HG03108 (cell line): ENCODE measurements at regions not wholly inside any gene's neighbourhood (a gene's known extent, or its start where the extent isn't known, plus 50 kb on each side); places are given as distances from the start of the nearest gene placed in this dataset.

Source experiments
- ATAC-seq: cut with Tn5 transposase; IDR thresholded peaks from one replicate; pipeline ENCODE4 v1.9.1; 2021; ENCODE audit warnings: moderate library complexity; ENCODE audit not compliant: unreplicated experiment

DNA sequence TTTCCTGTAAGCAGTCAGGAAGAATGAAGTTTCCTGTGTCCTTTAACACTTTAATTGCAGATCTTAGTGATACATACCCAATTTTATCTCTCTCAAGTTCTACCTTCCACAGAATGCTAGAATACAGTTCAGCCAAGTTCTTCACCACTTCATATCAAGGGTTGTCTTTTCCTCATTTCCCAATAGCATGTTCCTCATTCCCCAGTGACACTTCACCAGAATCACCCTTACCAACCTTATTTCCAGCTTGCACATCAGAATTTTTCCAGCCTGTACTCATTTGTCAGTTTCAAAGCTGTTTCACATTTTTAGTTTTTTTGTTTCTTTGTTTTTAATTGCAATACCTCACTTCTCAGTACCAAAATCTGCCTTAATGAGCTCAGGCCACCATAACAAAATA lies 126.1 kb downstream of the ESM1 start:
- no peak for ATAC-seq

DNA sequence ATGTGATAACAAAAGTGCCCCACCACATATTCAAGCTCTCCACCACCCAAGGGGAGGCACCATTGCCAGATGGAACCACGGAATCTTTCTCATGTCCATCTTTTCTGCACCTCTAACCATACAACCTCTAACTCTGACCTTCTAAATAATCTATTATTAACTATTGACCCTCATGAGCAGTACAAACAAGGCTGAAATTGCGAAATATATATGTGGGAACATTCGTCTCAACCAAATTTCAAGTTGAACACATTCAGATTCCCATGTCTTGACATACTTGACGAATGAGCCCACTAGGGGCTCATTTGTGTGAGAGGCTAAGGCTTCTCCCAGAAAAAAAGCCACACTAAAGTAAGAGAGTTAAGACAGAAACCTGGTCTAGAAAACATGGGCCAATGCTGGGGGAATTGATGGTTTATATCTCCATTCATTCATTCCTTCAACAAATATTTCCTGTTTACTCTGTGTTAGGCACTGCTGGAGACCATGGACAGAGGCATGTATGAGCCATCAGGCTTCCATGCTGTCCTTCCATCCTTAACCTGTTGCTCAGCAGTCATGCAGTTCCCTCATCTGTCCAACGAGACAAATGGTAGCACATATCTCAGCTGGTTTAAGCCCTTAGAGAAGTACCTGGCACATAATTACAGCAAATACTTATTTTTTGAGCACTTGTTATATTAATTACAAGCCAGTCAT lies 130.4 kb downstream of the ESM1 start:
- no peak for ATAC-seq

DNA sequence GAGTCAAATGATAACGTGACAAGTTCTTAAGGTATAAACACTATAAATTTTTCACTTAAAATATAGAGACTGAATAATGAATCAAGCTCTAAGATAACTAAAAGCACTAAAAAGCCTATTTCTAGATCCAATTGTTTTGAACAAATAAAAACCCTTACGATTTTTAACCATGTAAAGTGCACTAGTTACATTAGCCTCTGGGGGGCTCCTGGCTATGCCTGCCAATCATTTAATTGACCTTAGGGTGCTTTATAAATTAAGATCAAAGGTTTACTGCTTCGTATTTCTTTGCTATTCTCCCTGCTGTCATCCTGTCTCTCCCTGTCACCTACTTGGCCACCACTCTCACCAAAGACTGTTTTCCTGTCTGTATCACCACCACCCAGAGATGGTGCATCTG lies 133.4 kb downstream of the ESM1 start:
- no peak for ATAC-seq

DNA sequence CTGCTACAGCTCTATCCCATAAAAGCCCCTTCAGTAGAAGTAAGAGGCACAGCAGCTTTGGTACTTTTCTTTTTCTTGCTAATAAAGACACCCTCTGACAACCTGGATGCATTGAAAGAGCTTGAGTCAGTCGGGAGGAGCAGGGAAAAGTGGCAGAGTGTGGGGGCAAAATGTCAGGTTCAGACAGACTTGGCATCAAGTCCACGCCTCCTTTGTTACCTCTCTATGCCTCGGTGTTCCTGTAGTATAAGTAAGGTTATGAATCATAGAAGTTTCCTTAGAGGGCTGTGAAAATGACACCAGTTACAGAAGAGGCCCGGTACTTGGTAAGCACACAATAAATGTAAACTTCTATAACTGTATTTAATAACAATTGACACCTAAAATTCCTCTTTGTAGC lies 133.9 kb downstream of the ESM1 start:
- no peak for ATAC-seq

DNA sequence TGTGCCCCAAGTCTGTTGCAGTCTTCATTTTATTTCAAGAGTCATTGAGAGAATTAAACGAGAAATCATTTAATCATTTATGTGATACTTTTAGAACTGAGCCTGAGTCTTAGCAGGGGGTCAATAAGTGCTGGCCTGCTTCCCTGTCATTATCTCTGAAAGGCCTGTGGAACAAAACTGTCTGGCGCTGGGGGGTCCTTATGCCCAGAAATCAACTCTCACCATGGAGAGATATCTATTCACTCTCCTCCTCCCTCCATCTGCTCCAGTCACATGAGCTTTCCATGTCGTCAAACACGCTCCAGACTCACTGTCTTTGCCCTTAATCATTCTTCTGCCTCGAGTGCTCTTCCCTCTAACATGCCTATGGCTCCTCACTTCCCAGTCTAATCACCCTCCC lies 136.8 kb downstream of the ESM1 start:
- ATAC-seq: no peak

DNA sequence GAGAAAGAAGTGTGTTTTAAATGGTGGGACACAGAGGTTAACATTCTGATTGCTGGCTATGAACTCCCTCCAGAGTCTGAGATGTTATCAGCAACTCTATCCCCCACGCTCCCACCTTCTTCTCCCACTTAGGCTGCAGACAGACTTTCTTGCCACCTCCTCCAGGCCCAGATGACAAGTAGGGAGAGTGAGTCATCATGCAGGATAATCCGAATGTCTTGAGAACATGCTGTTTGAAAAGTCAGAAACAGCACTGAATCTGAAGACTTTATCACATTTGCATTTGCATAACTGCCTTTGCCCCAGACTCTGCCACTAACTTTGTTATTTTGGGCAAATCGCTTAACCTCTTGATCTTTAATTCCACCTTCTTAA lies 139.8 kb downstream of the ESM1 start:
- ATAC-seq: no peak

DNA sequence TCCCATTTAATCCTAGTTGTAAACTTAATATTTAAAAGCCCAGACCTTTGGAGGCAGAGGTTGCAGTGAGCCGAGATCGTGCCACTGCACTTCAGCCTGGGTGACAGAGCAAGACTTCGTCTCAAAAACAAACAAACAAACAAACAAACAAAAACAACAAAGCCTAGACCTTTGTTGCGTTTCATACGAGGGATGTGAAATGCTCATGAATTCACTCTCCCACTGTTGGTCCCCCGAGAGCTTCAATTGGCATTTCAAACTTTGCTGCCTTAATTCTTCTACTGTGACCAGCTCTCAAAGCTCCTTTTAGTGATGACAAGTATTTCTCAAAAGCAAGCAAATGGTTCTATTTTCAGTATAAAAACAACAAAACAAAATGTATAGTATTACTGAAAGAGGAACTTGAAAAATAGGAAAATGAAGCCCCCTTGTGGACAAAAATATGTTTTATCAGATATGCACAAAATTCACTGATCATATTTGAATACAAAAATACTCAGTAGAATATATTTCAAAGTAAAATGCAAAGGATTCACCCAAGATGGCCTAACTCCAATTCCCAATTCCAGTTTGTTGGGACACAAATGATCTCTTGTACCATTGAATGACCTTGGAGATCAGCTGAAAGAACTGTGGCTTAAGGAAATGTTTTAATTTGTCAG lies 140.4 kb downstream of the ESM1 start:
- no peak for ATAC-seq

DNA sequence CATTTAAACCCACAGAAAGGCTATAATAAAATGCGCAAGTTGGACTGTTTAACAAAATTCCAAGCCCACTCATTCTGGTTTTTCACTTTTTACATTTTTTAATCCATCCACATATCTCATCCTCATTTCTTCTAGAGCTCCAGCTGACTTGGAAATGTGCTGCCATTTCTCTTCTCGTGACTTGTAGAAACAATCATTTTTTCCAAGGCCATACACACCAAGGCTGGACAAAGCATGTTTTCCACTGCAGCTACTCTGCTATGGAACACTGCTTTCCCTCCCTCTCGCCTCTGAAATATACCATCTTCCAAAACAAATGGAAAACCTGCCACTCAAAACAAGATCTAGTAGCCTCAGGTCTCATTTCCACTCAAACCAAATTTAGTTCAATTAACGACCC lies 141.1 kb downstream of the ESM1 start:
- ATAC-seq: no peak

DNA sequence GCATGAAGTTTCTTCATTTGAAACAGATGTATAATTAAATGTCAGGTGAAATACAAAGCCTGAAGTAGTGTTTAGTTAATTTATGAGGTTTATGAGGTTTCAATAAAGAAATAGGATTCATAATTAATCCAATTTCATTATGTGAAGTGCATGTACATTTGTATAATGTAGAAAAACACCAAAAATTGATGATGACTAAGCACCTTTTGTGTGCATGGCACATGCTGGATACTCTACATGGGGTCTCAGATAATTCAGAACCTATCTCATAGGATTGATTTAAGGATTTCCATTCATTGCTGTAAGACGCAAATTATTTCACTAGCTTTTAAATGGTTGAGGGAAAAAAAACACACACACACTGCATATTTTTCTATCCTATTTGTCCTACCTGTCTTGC lies 143.9 kb downstream of the ESM1 start:
- ATAC-seq: no peak

DNA sequence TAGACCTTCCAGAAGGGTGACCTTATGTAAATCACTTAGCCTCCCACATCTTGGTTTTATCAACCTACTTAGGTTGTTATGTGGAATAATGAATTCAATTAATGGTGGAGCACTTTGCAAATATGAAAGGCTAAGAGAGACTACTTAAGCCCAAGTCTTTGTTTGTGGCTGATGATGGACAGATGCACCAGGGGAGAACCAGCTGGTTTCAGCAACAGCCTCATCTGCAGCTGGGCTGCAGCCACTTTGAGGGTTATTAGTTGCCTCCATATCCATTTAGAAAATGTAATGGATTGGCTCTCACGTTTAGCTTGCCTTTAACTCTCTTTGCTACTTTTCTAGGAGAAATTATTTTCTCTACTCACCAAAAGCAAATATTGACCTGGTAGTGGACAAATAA lies 146.6 kb downstream of the ESM1 start:
- no peak for ATAC-seq

DNA sequence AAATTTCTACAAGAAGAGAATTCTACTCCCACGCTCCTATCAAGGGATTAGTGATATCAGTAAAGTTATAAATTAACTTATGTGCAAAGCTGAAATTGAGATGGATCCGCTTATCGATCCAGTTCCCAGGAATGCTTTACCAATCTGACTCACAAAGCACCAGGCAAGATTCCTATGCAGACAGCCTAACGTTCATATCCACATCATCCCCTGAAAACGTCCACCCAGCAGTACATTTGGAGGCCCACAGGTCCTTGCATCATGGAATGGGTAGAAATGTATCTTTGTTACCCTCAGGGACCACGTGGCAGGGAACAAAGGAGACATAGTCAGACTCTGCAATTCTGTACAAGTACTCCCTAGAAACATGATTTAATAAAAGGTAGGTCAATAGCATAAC lies 147.4 kb downstream of the ESM1 start:
- ATAC-seq: no peak

DNA sequence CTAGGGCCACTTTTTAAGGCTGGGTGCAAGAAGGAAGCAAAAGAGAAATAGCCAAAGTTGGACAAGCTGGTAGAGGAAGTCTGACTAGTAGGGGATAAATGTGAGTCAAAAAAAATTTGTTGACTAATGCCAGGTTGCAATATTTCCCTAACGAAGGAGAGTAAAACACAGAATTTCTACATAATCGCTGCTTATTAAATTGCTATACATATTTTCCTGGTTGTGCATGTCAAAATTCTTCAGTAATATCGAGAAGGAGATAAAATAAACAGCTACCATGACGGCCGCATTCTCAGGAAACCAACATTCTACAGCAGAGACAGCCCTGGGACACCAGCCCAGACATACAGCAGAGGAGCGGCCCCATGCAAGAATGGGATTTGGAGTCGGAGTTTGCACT lies 148.3 kb downstream of the ESM1 start:
- ATAC-seq: no peak

DNA sequence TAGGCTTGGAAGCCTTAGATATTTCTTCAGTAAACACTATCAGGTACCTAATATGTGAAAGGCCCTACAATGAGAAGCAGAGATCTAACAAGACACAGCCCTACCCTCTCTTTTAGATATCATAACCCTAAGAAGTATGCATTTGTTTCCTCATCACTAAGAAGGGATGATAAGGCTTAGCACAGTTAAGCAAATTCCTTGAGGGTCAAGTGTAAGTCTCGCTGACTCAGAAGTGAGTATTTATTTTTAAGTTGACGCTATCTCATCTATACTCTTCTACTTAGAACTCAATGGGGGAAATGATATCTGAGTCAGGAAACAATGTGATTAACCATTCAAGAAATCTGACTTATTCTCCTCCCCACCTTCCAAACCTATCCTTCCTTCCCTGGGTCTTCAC lies 149.7 kb downstream of the ESM1 start:
- no peak for ATAC-seq

DNA sequence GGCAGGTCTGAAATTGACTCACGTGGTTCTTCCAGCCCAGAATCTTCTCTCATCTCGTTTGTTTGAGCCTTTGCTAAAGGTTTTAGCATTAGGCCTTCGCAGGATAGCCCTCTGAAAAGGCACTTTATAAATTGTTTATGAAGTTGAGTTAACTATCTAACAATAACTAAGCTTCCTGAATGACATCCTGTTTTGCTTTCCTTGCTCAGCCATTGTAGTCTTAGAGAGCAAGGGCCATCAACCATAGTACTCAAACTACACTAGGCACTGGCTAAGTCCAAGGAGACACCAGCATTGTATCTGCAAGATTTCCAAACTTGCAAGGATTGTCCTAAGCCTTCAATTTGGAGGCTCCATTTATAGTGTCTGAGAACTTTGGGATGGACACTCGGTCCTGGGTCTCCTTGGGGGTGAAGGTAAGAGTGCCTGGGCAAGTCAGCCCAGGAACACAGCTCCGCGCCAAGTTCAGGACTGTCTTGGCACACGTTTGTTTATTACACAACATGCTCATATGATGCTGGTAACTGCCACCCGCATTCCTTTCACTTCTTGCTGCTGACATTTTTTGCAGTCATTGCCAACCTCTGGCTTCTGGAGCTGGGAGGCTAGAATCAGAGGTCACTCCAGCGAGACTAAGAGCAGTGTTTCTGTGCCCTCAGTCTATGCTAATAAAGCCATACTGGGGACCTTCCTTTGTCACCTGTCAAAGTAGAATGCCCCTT lies 151.1 kb downstream of the ESM1 start:
- no peak for ATAC-seq

DNA sequence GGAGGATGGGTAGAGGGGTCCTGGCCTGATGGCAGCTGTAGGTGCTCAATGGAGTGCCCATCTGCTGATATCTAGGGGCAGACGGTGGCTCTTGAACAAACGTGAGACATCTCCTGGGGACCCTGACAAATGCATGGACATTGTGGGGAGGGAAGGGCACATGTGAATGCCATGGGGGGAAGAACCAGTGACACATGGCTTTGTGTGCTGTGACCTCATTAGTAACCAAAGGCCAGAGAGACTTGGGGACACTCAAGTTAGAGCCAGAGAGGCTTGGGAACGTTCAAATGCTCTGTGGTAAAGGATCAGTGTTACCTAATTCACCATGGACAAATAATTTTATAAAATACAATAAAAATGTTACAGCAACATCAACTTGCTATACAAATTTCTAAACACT lies 151.8 kb downstream of the ESM1 start:
- ATAC-seq: no peak

DNA sequence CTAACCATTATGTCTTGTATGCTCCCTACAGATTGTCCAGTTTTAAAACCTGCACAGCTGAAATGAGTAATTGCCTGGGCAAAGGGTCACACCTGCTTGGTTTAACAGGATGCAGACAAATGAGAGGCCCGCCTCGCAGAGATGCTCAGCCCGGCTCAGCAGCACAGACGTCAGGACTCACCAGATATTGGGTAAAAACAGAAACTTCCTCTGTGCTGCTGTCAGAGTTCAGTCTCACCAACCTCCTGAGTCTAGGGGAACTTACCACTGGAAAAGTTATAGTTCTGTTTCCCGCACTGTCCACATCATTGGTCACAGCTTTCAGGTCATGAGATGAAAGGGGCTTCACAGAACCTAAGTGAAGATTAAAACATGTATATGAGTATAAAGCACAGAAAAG lies 152.5 kb downstream of the ESM1 start:
- no peak for ATAC-seq

DNA sequence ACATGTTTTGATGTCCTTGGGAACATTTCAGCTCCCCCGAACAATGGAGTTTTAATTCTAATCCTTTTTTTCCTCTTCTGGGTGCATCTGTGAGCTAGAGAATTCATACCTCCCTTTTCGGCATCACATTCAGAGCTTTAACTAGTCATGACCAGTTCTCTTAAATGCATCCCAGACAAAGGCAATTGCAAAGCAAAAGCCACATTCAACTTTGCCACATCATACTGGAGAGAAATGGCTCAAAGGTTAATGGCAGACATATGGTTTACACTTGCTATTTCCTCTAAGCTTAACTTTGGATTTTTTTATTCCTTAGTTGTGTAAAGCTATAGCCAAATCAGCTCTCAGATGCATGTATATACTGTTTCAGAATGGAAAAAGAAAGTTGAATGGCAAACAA lies 153.3 kb downstream of the ESM1 start:
- ATAC-seq: no peak

DNA sequence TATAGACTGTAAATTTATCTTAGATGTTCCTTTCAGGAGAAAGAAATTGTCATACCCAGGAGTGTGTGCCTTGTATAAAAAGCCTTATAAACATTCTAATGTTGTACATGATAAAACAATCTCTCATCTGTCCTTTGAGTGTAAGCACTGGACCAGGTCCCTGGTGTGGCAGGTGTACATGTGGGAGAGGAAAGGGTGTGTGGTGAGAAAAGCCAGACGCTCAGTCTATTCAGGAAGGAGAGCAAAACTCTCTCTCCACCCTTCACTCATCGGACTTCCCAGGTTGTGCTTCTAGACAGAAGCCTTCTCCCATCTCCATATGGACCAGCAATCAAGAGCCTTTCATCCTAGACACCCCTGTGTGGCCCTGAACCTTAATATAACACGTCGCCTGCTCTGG lies 154.2 kb downstream of the ESM1 start:
- no peak for ATAC-seq

DNA sequence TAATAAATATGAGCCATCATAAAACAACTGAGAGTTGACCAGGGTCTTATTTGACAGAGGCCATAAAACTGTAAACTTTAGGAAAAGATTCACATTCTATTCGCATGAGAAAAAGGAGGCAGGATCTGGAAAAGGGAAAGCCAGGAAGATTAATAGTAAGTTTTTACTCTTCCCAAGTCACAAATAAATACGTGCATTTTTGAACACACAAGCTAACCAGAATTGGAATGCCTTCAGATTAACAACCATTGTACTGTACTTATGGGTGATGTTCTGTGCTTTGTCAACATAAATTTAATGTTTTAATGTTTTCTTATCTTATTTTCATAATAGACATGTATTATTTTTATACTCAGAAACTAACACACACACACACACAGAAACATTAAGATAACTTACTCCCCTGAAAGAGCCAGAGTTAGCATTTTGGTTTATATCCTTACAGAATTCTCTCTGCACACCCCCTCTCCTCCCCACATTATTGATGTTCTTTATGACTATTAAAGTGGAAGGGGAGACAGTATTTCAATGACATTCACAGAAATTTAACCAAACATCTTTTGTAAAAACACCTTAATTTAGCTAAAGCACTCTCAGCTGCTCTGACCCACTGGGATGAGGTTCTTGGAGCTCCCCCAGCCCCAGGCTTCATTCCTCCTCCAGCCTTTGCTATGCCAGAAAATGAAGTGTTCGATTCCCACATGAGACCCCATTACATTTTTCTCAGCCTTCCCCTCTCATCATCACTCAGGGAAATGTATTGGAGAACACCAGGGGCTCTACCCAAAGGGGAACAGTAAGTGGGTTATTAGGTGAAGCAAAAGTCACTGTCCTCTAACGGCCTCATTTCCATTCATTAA lies 155.5 kb downstream of the ESM1 start:
- ATAC-seq: no peak

DNA sequence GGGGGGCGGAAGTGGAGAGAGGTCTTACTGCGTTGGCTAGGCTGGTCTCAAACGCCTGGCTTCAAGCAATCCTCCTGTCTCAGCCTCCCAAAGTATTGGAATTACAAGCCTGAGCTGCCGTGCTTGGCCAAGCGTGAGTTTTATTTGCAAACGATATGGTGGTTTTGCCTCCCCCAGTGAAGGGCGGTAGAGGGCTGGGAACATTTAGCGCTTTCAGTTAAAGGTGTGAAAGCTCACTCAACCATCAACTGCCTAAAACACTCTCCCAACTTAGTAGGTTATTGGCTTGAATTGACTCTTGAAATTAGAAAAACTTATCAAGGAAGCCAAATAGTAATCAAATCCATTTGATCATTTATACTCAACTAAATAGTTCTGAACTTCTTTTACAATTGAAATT lies 156.3 kb downstream of the ESM1 start:
- no peak for ATAC-seq

DNA sequence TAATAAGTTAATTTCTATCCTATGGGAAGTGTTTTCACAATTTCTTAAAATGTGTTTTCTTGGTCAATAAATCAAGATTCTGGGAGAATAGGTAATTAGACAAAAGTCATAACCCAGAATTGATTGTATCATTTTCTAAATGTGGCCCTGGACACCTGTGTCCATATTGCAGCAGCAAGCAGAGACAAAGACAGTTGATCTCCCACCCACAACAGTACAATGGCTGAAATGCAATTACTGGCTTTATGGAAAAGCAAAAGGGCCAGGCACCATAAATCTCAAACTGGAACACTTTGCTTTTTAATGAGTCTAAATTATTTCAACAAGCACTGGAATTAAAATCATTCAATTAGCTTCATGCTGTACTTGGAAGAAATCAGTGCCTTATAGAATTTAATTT lies 157.2 kb downstream of the ESM1 start:
- ATAC-seq: no peak

DNA sequence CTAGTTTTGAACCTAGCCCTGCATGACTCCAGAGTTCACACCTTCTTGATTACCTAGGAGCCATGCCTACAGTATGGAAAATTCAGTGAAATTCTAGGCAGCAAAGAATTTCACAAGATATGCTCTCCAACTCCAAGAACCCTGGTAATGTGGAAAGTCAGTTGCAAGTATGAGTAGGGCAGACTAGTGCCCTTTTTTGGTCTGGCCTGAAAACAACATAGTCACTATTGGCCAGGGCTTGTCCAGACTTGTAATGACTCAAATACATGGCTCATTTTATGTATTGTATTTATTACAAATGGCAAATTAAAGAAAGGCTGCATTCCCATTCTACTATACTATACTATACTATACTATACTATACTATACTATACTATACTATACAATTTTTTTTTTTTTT lies 160.4 kb downstream of the ESM1 start:
- no peak for ATAC-seq
